ENCODE measurements at regions not wholly inside any gene's neighbourhood (a gene's known extent, or its start where the extent isn't known, plus 50 kb on each side); places are given as distances from the start of the nearest gene placed in this dataset.

- TF ChIP-seq CTCF (IDR thresholded peaks at IDR 0.05) (no peak), POLR2A (IDR thresholded peaks at IDR 0.05) (no peak)
These were observed 57.0 kb upstream of the MEGF10 start for GRCh38 chr5:127233590-127233989.

All from esophagus squamous epithelium (tissue), 4 donors.